SK-N-MC (cell line): ENCODE measurements at regions not wholly inside any gene's neighbourhood (a gene's known extent, or its start where the extent isn't known, plus 50 kb on each side); places are given as distances from the start of the nearest gene placed in this dataset.

Source experiments
- EZH2 ChIP-seq: fragments of 200-600 bp; sonication (generic); IDR thresholded peaks from one replicate; pipeline ENCODE4 v1.6.1; 2017; ENCODE audit warnings: antibody characterized with exemption
- POLR2AphosphoS5 ChIP-seq: IDR thresholded peaks from 2 replicates; pipeline ENCODE4 v1.6.1; 2012; ENCODE audit warnings: mild to moderate bottlenecking, low read depth, low read length, borderline replicate concordance

GRCh38 chr18:67621906-67622305 lies 105.4 kb upstream of the DSEL start:
- TF ChIP-seq EZH2, result no peak
- no peak for TF ChIP-seq POLR2AphosphoS5
